NCI-H526 treated with DMSO at 0.1 percent for 48 hours (cell line): ENCODE measurements at regions not wholly inside any gene's neighbourhood (a gene's known extent, or its start where the extent isn't known, plus 50 kb on each side); places are given as distances from the start of the nearest gene placed in this dataset.
A peak's percentile ranks its signal among the peaks of the same experiment; 100 is the strongest.
"Not testable (repeated sequence)": the region's sequence is repeated elsewhere in the genome, so short reads cannot be mapped to it uniquely, and the experiment has no call there.

Source experiments
- DNase-seq: peaks from one replicate; lab custom pipeline; 2025; lab: John Stamatoyannopoulos, UW

DNA sequence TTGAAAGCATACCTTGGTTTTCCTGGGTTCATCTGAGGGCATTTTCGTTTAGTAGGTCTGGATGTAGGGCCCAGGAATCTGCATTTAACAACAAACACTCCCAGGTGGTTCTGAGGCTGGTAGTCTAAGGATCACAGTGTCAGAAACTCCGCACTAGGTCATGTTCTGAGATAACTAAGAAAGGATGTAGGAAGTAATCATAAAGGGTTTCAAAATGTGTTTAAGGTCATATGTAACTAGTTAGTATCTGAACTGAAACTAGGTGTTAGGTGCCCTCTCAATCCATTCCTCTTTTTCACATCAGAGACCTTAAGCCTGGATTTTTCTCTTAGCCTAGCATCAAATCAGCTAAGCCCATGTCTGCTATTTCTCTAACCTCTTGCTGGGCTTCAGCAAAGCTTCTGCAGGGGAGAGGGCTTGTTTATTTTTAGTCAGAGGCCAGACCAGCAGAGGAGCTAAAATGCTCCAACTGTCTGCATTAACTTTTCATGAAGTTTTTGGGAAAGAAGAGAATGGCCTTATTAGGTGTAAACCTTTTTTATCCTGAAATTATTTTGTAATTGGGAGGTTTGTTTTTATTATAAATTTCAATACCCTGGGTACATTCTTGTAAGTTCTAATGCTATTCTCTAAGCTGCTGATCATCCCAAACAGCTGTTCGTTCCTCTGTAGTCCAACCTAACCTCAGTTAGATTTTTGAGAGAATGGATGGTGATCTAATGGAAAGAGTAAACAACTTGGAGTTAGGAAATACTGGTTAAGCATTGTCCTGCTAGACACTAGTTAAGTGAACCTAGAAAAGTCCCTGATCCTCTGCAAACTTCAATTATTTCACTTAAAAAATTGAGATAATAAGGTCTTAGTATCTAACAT, 262.8 kb upstream of the RFC3 start:
- DNase-seq = no peak

DNA sequence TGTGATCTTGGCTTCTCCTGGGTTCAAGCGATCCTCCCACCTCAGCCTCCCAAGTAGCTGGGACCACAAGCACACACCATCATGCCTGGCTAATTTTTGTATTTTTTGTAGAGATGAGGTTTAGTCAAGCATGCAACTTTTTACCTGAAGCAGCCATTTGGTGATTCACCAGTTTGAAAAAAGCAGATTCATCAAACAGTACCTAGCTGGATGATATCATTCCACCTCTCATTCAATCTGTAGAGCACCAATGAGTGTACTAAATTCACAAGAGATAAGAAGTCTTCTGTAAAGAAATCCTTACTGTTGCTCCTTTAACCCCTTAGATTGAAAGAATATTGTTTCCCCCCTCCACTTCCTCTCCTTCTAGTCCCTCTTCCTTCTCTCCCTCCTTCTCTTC, 261.1 kb upstream of the RFC3 start:
- no peak for DNase-seq

DNA sequence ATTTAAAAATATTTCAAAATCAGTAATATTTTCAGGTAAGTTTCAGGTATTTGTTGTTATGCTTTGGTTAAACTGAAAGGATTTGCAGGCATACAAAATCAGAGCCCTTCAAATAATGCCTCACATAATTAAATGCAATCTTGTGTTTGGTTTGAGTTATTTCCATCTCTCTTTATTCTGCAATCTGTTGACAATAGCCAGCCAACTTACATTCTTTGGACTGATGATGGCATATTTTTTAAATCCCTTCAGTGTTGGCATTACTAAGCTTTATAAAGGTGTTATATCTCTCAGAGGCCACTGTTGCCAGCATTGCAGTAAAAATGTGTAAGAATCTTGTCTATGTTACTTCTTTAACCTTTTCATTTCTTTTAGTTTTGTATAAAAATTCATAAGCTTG, 257.2 kb upstream of the RFC3 start:
- DNase-seq = no peak

DNA sequence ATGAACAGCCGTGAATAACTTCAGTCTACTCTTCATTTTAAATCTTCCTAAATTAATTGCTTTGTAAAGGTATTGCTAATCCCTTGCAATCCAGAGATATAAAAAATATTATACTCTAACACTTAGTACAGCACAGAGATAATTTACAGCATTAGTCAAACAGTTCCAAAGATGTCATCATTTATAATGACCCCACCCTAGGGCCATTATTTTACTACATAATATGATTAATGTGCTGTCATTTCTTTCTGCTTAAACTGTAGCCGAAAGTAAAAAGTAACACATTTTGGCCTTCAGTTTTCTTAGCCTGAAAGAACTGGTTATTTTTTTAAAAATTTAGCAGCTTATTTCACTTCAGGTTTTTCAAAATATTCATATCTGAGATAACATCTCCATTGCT, 256.3 kb upstream of the RFC3 start:
- DNase-seq = peak; percentile 17

DNA sequence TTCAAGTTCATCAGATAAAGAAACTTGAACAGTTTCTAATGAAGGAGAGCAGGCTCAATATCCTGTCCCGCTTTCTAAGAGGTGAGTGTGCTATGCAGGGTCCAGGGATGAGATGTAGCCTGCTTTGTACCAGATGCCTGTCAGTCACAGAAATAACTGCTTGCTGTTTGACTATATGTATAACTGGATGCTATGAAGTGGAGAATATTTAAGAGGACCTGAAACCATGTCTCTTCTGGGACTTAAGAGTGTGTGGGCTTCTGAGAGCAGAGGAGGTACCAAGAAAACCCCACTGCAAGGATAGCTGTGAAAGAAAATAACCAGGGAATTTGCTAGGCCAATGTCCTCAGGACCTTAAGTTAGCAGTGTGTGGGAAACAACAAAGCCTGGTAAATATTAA, 246.3 kb upstream of the RFC3 start:
- no peak for DNase-seq

DNA sequence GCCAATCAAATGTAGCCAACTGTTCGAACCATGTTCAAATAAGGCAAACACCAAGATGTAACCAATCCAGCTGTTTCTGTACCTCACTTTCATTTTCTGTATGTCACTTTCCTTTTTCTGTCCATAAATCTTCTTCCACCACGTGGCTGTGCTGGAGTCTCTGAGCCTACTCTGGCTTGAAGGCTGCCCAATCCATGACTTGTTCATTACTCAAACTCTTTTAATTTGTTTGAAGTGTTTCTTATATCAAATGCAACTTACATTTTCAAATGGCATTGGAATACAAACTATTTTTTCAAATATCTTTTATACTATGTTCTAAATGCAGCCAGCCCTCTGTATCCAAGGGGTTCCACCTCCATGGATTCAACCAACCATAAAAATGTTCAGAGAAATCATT, 245.6 kb upstream of the RFC3 start:
- DNase-seq = not testable (repeated sequence)

DNA sequence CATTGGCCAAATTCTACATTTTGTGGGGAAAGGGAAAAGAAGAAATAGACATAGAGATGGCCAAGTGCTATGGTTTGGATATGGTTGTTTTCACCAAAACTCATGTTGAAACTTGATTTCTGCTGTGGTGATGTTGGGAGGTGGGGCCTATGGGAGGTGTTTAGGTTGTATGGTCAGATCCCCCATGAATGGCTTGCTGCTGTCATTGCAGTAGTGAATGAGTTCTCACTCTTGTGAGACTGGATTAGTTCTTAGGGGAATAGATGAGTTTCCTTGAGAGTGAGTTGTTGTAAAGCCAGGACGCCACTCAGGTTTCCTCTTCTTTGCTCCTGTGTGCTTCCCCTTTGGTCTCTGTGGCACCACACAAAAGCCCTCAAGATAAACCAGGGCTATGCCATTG, 242.6 kb upstream of the RFC3 start:
- DNase-seq = no peak

DNA sequence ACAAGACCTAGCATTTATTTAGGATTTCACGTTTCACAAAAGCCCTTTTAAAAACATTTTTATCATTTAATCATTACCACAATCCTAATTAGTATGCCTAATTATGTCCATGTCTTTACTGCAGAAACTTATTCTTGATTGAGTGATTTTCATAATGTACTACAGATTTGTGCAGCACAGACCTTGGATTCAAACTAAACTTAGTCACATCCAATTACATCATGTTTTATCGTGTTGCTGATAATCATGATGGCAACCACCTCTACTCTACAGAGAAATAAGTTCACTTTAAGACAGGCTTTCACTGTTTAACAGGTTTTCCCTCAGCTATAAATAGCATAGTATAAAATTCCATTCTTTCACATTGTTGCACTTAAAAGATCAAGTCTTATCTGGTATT, 240.9 kb upstream of the RFC3 start:
- no peak for DNase-seq

DNA sequence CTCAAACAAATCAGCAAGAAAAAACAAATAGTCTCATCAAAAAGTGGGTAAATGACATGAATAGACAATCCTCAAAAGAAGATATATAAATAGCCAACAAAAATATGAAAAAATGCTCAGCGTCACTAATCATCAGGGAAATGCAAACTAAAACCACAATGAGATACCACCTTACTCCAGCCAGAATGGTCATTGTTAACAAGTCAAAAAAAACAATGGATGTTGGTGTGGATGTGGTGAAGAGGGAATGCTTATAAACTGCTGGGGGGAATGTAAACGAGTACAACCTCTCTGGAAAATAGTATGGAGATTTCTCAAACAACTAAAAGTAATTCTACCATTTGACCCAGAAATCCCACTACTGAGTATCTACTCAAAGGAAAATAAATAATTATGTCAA, 239.2 kb upstream of the RFC3 start:
- no peak for DNase-seq

DNA sequence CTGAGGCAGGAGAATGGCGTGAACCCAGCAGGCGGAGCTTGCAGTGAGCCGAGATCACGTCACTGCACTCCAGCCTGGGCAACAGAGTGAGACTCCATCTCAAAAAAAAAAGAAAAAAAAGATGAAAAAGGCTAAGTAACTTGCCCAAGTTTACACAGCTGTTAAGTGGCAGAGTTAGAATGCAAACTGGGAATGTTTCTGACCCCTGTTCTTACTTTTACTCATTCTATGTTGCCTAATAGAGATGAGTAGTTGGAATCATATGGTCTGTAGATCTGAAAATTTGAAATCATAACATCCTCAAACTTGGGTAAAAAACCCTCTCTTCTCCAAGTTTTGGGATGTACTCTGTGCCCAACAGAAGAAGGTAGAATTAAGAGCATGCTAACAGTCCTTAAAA, 235.8 kb upstream of the RFC3 start:
- no peak for DNase-seq

DNA sequence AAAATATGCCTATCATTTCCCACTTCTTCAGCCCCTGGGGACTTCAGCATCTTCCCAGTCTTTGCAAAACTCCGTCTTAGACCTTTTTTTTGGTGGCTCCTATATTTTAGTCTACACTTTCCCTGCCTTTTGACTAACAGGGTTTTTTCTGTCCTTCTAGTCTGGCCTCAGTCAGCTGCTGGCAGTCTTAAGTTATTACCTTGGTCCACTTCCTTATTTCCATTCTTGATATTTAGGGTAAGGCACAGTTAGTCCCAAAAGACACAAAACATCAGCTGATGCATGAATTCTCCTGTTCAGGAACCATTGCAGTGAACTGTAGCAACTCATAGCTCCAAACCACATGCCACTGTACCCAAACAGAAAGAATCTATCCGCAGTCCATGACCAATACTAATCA, 234.6 kb upstream of the RFC3 start:
- no peak for DNase-seq

DNA sequence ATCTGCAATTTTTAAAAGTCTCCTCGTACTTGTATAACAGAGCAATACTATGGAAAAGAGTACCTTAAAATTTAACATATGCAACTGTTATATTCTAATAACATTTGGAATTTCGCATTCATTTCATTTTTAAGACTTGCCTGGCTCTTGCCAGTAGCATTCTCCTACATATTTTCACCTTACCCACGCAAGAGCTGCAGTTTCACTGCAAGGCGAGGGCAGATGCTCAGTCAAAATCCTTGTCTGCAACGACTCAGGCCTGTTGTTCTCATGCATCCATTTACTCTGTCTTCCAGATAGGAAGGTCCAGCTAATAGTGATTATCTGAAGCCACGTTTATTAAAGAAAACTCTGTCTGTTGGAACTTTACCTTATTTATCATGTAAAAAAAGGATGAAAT, 227.0 kb upstream of the RFC3 start:
- no peak for DNase-seq

DNA sequence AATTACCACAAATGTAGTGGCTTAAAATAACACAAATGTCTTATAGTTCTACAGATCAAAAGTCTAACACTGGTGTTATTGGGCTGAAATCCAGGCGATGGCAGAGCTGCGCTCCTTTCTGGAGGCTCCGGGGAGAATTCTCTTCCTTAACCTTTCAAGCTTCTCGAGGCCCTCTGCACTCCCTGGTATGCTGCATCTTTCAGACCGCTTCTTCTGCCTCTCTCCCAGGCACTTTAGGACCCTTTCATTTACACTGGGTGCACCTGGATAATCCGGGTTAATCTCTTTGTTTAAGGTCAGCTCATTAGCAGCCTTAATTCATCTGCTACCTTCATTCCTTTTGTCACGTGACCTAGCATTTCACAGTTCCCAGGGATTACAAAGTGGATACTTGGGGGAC, 211.3 kb upstream of the RFC3 start:
- no peak for DNase-seq

DNA sequence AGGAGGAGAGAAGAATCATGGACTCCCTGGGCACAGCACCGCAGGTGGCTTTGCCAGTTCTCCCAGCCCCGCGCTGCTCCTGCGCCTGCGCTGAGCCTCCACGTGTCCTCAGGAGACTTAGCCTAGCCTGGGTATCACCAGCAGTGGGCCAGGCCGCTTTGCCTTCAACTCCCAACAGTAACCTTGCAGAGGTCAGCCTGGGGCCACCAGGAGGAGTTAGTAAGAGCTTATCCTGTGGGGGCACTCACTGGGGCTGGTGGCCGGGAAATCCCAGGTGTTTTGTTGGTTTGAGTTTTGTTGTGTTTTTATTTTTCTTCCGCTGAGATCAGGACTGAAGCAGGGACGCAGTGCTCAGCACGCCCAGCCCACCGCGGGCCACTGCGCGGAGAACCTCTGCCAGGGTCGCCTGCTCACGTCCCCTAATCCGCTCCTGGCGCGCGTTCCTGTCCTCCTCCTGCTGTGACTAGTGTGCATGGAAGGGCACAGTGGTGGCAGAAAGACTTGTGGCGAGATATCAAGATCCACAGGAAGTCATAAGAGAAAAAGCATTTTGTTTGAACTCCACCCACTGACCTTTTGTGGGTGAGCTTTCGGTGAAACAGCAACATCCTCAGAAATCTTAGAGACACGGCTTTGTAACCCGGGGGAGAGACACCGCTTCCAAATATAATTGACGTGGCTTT, 207.4 kb upstream of the RFC3 start:
- DNase-seq = peak; percentile 91

DNA sequence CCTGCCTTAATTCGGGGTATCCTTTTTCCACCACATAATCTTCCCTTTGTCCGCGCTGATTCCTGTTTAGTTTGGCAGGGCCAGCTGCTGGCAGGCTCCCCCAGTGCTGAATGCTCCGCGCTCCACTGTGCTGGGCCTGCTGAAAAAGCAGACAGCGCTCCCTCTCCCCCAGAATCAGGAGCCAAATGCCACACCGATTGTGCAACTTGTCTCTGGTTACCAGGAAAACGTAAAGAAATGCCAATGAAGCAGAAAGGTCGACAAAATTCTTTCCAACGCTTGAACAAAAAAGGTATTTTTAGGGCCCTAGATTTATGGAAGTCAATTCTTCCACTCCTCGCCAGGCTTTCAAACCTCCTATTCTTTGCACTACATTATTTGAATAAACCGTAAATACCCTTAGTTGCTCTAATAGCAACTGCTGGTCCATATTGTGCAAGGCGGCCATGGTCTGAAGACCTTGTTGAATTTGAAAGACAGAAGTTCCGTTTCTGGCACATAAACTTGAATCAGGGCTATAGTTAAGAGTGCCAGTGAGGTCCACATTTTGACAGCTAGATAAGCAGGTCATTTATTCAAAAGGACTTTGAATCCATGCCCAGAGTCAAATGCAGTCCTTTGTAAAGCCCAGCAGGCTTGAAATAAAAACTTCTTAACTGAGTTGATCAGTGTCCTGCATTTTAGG, 206.7 kb upstream of the RFC3 start:
- peak; percentile 91 for DNase-seq

DNA sequence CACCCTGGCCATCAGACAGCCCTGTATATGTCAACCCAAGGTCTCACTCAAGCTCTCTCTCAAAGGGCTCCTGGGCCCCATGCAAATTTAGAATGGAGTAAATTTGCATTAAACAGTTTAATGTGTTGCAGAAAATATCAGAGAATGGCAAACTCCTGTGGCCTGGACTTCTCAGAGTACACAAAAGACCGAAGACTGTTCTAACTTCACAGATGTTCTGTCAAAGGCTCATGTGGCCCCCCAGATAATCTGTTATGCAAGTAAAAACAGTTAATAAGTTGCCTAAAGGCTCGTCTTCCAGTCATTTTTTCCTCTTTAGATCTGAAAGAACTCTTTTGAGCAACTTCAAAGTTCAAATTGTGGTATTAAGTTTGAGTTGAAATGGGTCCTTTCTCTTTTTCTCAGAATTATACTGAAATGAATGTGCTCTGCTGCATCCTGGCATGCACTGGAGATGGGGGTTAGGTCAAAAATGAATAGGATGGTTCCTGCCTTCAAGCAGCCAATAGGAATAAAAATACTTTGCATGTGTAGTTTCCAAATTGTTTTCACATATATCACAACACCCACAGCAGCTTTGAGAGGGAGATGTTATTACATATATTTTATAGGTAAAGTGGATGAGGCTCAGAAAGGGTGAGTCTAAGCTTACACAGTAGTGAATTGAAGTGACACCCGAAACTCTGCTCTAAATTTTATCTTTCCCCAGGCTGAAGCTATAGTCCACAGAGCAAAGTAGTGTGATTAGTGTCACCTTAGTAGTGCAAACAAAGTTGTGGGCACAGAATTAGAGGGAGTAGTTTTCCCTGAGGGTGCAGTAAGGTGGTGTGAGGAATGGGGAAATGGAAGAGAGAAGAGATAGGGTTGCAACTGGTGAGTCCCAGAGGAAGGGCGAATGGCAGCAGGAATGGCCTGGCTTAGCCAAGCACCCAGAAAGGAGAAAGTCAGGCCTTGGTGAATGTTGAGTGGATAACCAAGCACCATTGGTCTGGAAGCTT, 205.0 kb upstream of the RFC3 start:
- peak; percentile 97 for DNase-seq

DNA sequence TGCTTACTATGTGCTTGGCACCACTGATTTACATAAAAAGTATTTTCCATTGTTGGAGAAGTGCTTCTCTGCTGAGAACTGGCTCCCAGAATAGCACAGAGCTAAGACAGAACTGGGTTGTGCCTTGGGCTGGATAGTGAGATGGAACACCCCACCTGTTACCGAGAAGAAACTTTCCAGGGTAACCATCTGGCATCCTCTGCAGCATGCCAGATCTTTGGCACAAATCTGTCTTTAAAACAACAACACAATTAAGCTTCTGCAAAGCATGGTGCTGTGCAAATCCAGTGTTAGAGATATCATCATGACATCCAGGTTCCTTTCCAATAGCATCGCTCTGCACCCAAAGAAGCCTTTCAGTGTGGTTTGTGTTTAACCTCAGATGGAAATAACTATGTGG, 202.5 kb upstream of the RFC3 start:
- DNase-seq = no peak

DNA sequence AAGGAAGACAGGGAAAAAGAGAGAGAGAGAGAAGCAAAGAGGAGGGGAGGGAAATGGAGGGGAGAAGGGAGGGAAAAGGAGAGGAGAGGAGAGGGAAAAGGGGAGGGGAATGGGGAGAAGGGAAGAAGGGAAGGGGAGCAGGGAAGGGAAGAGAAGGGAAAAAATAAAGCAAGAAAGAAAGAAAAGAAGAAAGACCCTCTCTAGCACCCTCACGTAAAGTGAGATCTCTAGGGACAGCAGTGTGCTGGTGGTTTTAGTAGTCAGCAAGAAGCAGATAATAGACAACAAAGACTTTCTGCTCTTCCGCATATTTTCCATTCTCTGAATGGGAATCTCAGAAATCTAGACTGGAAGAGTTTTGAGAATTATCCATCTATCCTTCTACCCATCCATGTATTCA, 201.8 kb upstream of the RFC3 start:
- DNase-seq = no peak

DNA sequence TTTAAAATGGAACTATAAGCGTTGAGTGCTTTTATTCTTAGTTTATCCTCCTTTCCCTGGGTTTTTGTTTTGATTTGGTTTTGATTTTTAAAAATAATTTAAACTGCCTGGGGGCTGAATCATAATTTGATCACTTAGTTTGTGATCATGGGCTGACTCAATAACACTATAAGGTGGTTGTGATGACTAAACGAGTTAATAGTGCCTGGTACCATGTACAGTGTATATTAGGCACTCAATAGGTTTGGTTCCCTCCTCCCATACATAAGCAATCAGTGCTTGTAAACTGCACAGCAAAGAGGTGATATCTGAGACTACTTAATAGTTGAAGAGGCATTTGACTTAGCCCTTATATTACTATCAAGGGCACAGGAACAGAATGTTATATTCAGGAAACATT, 200.9 kb upstream of the RFC3 start:
- DNase-seq = no peak

DNA sequence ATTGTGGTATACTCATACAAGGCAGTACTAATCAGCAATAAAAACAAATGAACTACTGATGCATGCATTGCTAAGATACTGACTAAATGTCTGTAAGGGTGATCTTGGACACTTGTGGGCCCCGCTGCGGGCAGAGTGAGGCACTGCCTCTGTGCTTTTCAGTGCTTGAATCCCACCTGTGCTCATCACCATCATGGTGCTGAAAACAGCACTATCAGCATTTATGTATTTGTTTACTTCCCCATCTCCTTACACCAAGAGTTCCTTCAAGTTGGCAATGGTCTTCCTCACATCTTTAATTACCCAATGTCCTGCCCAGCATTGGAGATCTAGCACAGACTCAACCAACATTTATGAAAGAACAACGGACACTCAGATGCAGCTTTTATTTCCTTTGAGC, 193.7 kb upstream of the RFC3 start:
- no peak for DNase-seq

DNA sequence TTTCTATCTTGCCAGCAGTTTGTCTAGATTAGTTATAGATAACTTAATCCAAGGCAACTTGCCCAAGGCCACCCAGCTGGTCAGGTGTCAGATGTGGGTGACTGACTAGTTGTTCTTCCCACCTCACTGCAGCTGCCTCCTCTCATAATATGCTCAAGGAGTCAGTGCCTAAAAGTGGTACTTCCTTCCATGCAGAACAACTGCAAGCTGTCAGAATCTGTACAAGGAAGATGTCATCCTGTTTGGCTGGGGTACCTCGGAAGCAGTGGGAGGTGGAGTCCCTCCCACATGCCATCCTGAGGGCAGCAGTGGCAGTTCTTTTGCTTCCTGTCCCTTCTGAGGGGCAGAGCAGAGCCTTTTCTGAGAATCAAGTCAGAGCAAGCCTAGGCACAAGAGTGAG, 193.2 kb upstream of the RFC3 start:
- no peak for DNase-seq

DNA sequence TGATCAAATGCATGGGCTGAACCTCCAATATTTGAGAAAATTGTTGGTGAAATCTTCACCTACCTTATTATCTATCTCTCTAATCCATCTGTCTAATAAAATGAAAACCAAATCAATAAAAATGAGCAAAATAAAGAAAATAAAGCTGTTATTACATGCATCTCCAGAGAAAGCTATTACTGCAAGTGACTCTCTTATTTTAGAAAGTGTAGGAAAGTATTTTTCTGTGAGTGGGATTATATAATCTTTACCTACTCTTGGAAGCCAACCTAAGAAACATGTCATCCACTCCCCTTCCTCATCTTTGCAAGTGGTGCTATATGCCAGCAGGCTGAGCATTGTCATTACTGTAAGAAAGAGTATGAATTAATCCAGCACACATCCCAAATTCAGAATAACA, 191.5 kb upstream of the RFC3 start:
- no peak for DNase-seq
